Right ventricle myocardium superior (tissue), 1 donor: ENCODE measurements at regions not wholly inside any gene's neighbourhood (a gene's known extent, or its start where the extent isn't known, plus 50 kb on each side); places are given as distances from the start of the nearest gene placed in this dataset.
"Not testable (repeated sequence)": the region's sequence is repeated elsewhere in the genome, so short reads cannot be mapped to it uniquely, and the experiment has no call there.

Experiments used
- ATAC-seq: fragments of 200-7000 bp; cut with Tn5 transposase; one replicate; pipeline ENCODE4 v1.9.1; 2020; ENCODE audit warnings: mild to moderate bottlenecking; ENCODE audit not compliant: poor library complexity
- DNase-seq: peaks from one replicate; pipeline ENCODE4 v3.0.0-alpha.2; 2020
- intact Hi-C: fragments of 100-400 bp; cut with DNase I; formaldehyde crosslinking; loops from one replicate; pipeline ENCODE4 v1.11.2; 2022
- donor health status: DM: no; HTN: yes; CAD: no; lungs with severe emphysema.

DNA sequence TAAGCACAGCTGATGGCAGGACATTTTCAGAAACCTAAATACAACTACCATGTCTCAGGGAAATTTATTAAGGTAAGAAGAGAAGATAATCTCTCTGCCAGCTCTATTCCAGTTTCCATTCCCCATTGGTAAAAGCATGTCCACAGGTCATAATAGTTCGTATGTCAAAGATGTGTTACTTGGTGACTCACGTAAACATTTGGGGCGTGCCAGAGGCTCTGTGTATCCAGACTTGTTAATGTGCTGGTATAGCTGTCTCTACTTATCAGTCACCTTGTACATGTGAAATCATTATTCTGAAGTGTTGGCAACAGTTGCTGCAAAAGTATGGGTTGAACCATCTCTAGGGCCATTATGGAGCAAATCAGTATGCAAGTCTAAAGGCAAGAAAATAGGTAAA lies 1345.1 kb downstream of the SUCLG1 start:
- DNase-seq (no peak), ATAC-seq (no peak)
- intact Hi-C loops: no loop called here

DNA sequence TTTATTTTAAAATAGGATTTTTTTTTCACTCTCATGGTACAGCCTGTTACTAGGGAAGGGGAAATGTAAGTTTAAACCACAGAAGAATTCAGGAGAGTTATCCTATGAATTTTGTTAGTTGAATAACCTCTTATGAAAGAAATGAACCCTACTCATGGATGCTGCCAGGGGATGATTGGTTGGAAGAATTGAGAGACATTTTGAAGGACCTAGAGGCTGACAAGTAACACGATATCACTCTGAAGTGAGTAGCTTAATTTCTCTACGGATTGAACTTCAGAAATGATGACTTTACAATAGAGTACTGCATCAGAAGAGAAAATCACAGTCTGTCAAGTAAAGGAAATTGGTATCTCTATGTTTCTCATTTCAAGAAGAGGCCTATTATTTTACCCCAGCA lies 1346.2 kb downstream of the SUCLG1 start:
- intact Hi-C loops: no loop called here
- ATAC-seq (no peak), DNase-seq (no peak)

GRCh38 chr2:83109284-83109683 lies 1349.8 kb downstream of the SUCLG1 start:
- DNase-seq: no peak
- ATAC-seq: no peak
- intact Hi-C loops: no loop called here

DNA sequence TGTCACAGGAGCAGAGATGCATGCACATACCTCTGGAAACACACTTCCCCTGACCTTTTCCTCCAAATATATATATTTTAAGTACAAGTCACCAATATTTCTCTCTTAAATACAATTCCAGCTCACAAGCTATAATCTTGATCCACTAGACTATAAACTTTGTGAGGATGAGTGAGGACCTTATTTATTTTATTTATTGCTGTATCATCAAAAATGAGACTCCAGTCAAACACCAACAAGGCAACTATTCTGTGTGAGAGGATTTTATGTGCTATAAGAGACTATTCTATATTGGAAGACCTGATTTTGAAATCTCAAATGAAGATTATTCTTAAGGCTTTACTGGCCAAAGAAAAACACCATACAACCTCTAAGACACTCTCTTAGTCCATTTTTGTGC lies 1352.2 kb downstream of the SUCLG1 start:
- intact Hi-C loops: no loop called here
- no peak for ATAC-seq
- no peak for DNase-seq

- intact Hi-C loops: no loop called here
- ATAC-seq (no peak), DNase-seq (no peak)
Observed at GRCh38 chr2:83104202-83104601, 1354.9 kb downstream of the SUCLG1 start.

DNA sequence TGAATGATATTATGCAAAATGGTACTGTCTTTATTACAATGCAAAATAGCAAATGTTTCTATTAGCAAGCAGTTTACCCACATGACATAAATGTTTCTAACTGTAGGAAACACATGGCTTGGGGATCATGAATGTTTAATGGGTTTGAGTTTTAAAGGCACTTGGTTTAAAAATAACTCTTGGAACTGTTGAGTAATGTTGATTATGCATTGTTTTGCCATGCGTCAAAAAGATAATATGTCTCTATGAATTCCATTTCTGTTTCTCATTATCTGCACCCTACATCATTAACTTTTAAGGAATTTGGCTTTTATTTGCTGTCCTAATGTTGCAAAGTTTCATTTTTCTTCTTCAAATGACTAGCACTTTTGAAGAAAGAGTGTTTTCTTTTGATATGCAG lies 1355.5 kb downstream of the SUCLG1 start:
- DNase-seq: no peak
- intact Hi-C loops: no loop called here
- ATAC-seq: peak; percentile 41

- DNase-seq, ATAC-seq, intact Hi-C loops: not testable (repeated sequence)
Observed at GRCh38 chr2:83089051-83089450, 1370.0 kb downstream of the SUCLG1 start.

- DNase-seq: no peak
- ATAC-seq: no peak
- intact Hi-C loops: no loop called here
Observed at GRCh38 chr2:83085869-83086268, 1373.2 kb downstream of the SUCLG1 start.

GRCh38 chr2:83081826-83082690 lies 1377.0 kb downstream of the SUCLG1 start:
- DNase-seq (no peak), ATAC-seq (peak; percentile 97)
- intact Hi-C loops: no loop called here

DNA sequence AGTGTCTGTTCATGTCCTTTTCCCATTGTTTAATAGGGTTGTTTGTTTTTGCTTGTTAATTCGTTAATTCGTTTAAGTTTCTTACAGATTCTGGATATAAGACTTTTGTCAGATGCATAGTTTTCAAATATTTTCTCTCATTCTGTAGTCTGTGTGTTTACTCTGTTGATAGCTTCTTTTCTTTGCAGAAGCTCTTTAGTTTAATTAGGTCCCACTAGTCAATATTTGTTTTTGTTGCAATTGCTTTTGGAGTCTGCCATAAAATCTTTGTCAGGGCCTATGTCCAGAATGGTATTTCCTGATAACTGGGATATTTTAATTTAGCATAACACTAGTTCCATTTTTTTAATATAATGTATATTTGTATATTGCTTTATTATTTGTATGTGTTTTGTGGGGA lies 1380.1 kb downstream of the SUCLG1 start:
- ATAC-seq (no peak), DNase-seq (no peak)

DNA sequence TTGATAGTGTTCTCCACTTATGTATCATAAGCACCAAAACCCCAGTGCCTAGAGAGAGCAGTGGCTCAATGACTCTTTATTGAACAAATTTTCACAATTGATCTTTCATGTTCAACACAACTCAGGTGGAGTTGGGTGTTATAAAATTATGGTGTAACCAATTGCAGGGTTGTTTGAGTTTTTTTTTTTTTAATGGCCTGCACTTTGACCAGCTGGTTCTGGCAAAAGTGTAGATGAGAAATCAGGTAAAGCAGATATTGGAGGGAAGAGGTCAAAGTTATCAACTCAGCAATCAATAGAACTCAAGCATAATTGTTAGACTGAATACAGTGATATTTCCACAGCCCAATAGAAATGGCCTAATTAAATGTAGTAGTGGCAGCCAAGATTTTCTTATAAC lies 1386.3 kb downstream of the SUCLG1 start:
- DNase-seq (no peak), ATAC-seq (no peak)
- intact Hi-C loops: no loop called here

More for the DNA sequence above, 1380.1 kb downstream of the SUCLG1 start:
- intact Hi-C loops: no loop called here

- intact Hi-C loops: no loop called here
- DNase-seq (no peak), ATAC-seq (no peak)
Observed at GRCh38 chr2:83071914-83072313, 1387.2 kb downstream of the SUCLG1 start.

DNA sequence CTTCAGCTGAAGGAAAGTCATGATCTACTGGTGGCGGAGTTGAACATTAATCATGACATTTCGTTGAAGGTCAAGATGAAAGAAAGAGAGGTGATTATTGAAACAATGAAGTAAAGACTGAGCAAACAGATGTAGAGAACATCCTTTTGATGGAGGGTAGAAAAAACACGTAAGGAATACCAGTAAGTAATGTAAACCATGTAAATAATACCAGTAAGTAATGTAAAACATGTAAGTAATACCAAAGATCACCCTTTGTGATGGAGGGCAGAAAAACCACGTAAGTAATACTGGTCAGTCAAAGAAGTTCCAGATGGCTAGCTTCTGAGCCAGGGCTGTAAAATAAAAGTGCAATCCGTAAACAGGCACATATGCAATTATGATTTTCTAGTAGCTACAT lies 1387.7 kb downstream of the SUCLG1 start:
- intact Hi-C loops: no loop called here
- DNase-seq: no peak
- no peak for ATAC-seq

GRCh38 chr2:83069724-83070123 lies 1389.4 kb downstream of the SUCLG1 start:
- DNase-seq: no peak
- no peak for ATAC-seq
- intact Hi-C loops: no loop called here

DNA sequence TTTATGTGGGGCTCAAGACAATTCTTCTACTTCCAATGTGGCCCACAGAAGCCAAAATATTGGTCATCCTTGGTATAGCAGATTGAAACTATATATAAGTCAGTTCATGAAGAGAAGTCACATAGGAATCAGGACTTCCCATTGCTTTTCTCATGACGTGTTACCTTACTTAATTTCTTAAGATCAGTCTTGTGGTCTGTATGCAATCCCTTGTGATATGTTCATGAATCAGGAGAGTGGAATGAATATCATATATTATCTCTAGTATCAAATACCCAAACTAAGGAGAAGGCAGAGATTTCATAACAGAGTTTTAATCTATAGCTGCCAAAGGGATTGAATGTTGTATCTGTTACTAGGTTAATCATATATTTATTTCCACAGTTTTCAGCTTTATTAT lies 1390.4 kb downstream of the SUCLG1 start:
- ATAC-seq: no peak
- intact Hi-C loops: no loop called here
- DNase-seq: no peak

DNA sequence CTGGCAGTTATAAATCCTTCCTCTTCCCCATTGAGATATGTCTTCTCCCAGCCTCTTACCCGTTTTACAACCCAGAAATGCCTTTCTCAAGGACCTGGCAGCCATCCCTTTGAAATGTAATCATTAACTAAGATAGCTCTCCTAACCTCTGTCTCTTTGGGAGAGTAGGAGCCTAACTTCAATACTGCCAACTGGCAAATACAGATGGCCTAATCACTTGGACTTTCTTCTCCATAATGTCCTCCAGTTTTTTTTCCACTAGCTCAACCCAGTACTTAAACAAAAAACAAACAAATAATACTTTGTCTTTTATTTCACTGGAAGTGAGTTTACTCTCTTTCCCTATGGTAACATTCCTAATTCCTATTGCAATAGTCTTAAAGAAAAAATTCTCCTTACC lies 1391.1 kb downstream of the SUCLG1 start:
- ATAC-seq (no peak), DNase-seq (no peak)
- intact Hi-C loops: no loop called here

DNA sequence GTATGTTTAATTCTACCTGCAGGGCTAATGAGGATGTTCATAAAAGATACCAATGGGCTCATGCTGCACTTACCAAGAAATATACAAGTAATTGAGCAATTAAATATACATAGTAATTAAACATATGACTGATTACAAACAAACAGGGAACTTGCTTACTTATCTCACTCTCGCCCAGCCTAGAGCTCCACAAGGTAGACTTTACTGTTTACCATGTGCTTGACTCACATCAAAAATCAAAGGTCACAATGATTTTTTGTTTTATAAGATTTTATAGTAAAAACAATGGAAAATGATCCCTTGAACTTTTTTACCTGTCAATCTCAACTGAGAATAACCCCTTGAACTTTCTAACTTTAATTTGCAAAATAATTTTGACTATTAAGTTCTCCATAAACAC lies 1395.1 kb downstream of the SUCLG1 start:
- ATAC-seq: no peak
- no peak for DNase-seq
- intact Hi-C loops: no loop called here

DNA sequence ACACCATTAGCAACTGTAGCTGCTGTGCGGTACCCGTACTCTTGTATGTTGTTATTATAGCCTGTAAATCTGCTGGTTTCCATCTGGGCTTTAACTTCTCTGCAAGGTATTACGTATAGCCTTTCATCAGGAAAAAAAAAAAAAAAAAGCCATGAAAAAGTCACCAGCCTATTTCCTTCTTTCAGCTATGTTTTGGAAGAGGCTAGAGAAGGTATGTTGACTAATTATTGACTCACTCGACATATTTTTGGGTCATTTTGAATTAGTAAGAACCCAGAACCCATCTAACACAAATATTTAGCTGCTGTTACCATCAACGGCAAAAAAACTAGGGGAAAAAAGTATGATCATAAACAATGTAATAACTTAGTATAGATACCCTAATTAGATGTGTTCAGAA lies 1395.6 kb downstream of the SUCLG1 start:
- ATAC-seq: no peak
- no peak for DNase-seq
- intact Hi-C loops: no loop called here

GRCh38 chr2:83058683-83059082 lies 1400.4 kb downstream of the SUCLG1 start:
- intact Hi-C loops: no loop called here
- DNase-seq (no peak), ATAC-seq (no peak)

GRCh38 chr2:83055376-83056010 lies 1403.6 kb downstream of the SUCLG1 start:
- intact Hi-C loops: no loop called here
- no peak for ATAC-seq
- no peak for DNase-seq
